Activated T-helper 1 cell treated with anti-CD3 and anti-CD28 coated beads, Interleukin-12 subunit alpha, Interleukin-12 subunit beta, Interleukin-2, Interleukin-4 antibody, amounts not matched to agents 30 ng/mL and 10 ng/mL and 1 ng/mL, durations not matched to agents 14 hours and 24 hours and 36 hours (primary cell): ENCODE measurements at regions not wholly inside any gene's neighbourhood (a gene's known extent, or its start where the extent isn't known, plus 50 kb on each side); places are given as distances from the start of the nearest gene placed in this dataset.
"Not testable (repeated sequence)": the region's sequence is repeated elsewhere in the genome, so short reads cannot be mapped to it uniquely, and the experiment has no call there.

Source experiments
- DNase-seq: peaks from one replicate; pipeline ENCODE4 v3.0.0; 2021; ENCODE audit warnings: low spot score
- H3K27ac Mint-ChIP-seq: one replicate; pipeline ENCODE4 v1.8.0; 2021; ENCODE audit warnings: mild to moderate bottlenecking, mixed read lengths
- H3K27me3 Mint-ChIP-seq: one replicate; pipeline ENCODE4 v1.8.0; 2022; ENCODE audit warnings: mild to moderate bottlenecking, moderate library complexity, mixed read lengths; ENCODE audit not compliant: insufficient read depth
- H3K36me3 Mint-ChIP-seq: one replicate; pipeline ENCODE4 v1.8.0; 2021; ENCODE audit warnings: low read depth, mixed read lengths
- H3K4me1 Mint-ChIP-seq: one replicate; pipeline ENCODE4 v1.8.0; 2021; ENCODE audit warnings: low read depth, mixed read lengths
- H3K4me3 Mint-ChIP-seq: one replicate; pipeline ENCODE4 v1.8.0; 2021; ENCODE audit warnings: mild to moderate bottlenecking, moderate library complexity, mixed read lengths
- H3K9me3 Mint-ChIP-seq: one replicate; pipeline ENCODE4 v1.8.0; 2021; ENCODE audit warnings: mixed read lengths
- intact Hi-C: fragments of 100-400 bp; cut with micrococcal nuclease; formaldehyde crosslinking; loops from one replicate; pipeline ENCODE4 v1.15.1; 2024

- Mint-ChIP-seq H3K36me3 (peaks cover 2% of the 10 kb centered on the region), H3K9me3 (peaks cover 12% of the 10 kb centered on the region), H3K4me3 (no peak overlapping the region), H3K27me3 (no peaks in the 10 kb centered on the region), H3K27ac (no peak overlapping the region), H3K4me1 (no peaks in the 10 kb centered on the region)
- DNase-seq: no peak
- intact Hi-C loops: no loop called here
These were observed 85.6 kb upstream of the CCND2 start for GRCh38 chr12:4187916-4188315.

- H3K4me3 Mint-ChIP-seq, H3K27ac Mint-ChIP-seq: not testable (repeated sequence)
These were observed 86.2 kb upstream of the CCND2 start for GRCh38 chr12:4187315-4187714.

GRCh38 chr12:4178424-4179170, 95.0 kb upstream of the CCND2 start:
- intact Hi-C loops: loop anchor here (1.0 to 5.0 kb wide), 12 partner anchors 8 to 306 kb away; partner anchors contain the start of gene PARP11
- Mint-ChIP-seq H3K4me3 (peak overlapping the region; percentile 41), H3K36me3 (peaks cover 5% of the 10 kb centered on the region), H3K27me3 (peaks cover 2% of the 10 kb centered on the region), H3K4me1 (peaks cover 21% of the 10 kb centered on the region), H3K27ac (peak overlapping the region; percentile 75), H3K9me3 (peaks cover 14% of the 10 kb centered on the region)
- no peak for DNase-seq

More at GRCh38 chr12:4187315-4187714, 86.2 kb upstream of the CCND2 start:
- H3K36me3 Mint-ChIP-seq, DNase-seq, H3K4me1 Mint-ChIP-seq, intact Hi-C loops, H3K27me3 Mint-ChIP-seq: not testable (repeated sequence)
- H3K9me3 Mint-ChIP-seq: peaks cover 16% of the 10 kb centered on the region

GRCh38 chr12:4177262-4177661, 96.3 kb upstream of the CCND2 start:
- Mint-ChIP-seq H3K4me1 (peaks cover 28% of the 10 kb centered on the region), H3K27me3 (peaks cover 2% of the 10 kb centered on the region), H3K27ac (peak overlapping the region; percentile 78), H3K36me3 (peaks cover 2% of the 10 kb centered on the region), H3K9me3 (peaks cover 7% of the 10 kb centered on the region), H3K4me3 (no peak overlapping the region)
- intact Hi-C loops: loop anchor here (5.0 kb wide), 1 partner anchor 305 kb away; the partner anchor contains the start of gene PARP11
- DNase-seq: no peak

- DNase-seq: no peak
- H3K4me1 Mint-ChIP-seq: peaks cover 29% of the 10 kb centered on the region
- peaks cover 2% of the 10 kb centered on the region for H3K36me3 Mint-ChIP-seq
- no peak overlapping the region for H3K27ac Mint-ChIP-seq
- intact Hi-C loops: loop anchor here (5.0 kb wide), 1 partner anchor 304 kb away; the partner anchor contains the start of gene PARP11
- peaks cover 2% of the 10 kb centered on the region for H3K27me3 Mint-ChIP-seq
- H3K9me3 Mint-ChIP-seq: peaks cover 7% of the 10 kb centered on the region
- no peak overlapping the region for H3K4me3 Mint-ChIP-seq
These were observed 97.4 kb upstream of the CCND2 start for GRCh38 chr12:4176168-4176567.

GRCh38 chr12:4174417-4174816, 99.1 kb upstream of the CCND2 start:
- H3K4me1 Mint-ChIP-seq: peaks cover 45% of the 10 kb centered on the region
- intact Hi-C loops: no loop called here
- DNase-seq: no peak

GRCh38 chr12:4172999-4173398, 100.6 kb upstream of the CCND2 start:
- no peak overlapping the region for H3K4me3 Mint-ChIP-seq
- DNase-seq: no peak
- no peak overlapping the region for H3K27ac Mint-ChIP-seq
- peaks cover 43% of the 10 kb centered on the region for H3K4me1 Mint-ChIP-seq
- H3K36me3 Mint-ChIP-seq: peaks cover 2% of the 10 kb centered on the region
- no peaks in the 10 kb centered on the region for H3K9me3 Mint-ChIP-seq
- H3K27me3 Mint-ChIP-seq: no peaks in the 10 kb centered on the region
- intact Hi-C loops: no loop called here

More at GRCh38 chr12:4174417-4174816, 99.1 kb upstream of the CCND2 start:
- peaks cover 2% of the 10 kb centered on the region for H3K27me3 Mint-ChIP-seq
- peaks cover 6% of the 10 kb centered on the region for H3K9me3 Mint-ChIP-seq
- H3K36me3 Mint-ChIP-seq: peaks cover 2% of the 10 kb centered on the region
- no peak overlapping the region for H3K27ac Mint-ChIP-seq
- no peak overlapping the region for H3K4me3 Mint-ChIP-seq

- no peaks in the 10 kb centered on the region for H3K9me3 Mint-ChIP-seq
- no peak overlapping the region for H3K27ac Mint-ChIP-seq
- H3K27me3 Mint-ChIP-seq: no peaks in the 10 kb centered on the region
- H3K4me1 Mint-ChIP-seq: peaks cover 46% of the 10 kb centered on the region
- intact Hi-C loops: no loop called here
- no peak overlapping the region for H3K4me3 Mint-ChIP-seq
- DNase-seq: no peak
- H3K36me3 Mint-ChIP-seq: peaks cover 2% of the 10 kb centered on the region
These were observed 101.8 kb upstream of the CCND2 start for GRCh38 chr12:4171742-4172141.

- Mint-ChIP-seq H3K4me3 (peak overlapping the region; percentile 9), H3K27ac (peak overlapping the region; percentile 46), H3K9me3 (no peaks in the 10 kb centered on the region), H3K36me3 (peaks cover 2% of the 10 kb centered on the region), H3K4me1 (peaks cover 52% of the 10 kb centered on the region), H3K27me3 (no peaks in the 10 kb centered on the region)
- intact Hi-C loops: loop anchor here (1.0 kb wide), 2 partner anchors 8 to 27 kb away; no protein-coding TSS in a partner anchor
- DNase-seq: no peak
These were observed 103.6 kb upstream of the CCND2 start for GRCh38 chr12:4169959-4170358.

- Mint-ChIP-seq H3K9me3 (no peaks in the 10 kb centered on the region), H3K27ac (peak overlapping the region; percentile 46), H3K36me3 (peaks cover 2% of the 10 kb centered on the region), H3K4me3 (peak overlapping the region; percentile 9), H3K27me3 (no peaks in the 10 kb centered on the region), H3K4me1 (peaks cover 56% of the 10 kb centered on the region)
- DNase-seq: no peak
- intact Hi-C loops: no loop called here
These were observed 104.0 kb upstream of the CCND2 start for GRCh38 chr12:4169531-4169930.

- intact Hi-C loops: no loop called here
- Mint-ChIP-seq H3K27ac (no peak overlapping the region), H3K4me1 (peaks cover 63% of the 10 kb centered on the region), H3K27me3 (no peaks in the 10 kb centered on the region), H3K36me3 (peaks cover 2% of the 10 kb centered on the region), H3K4me3 (no peak overlapping the region), H3K9me3 (no peaks in the 10 kb centered on the region)
- no peak for DNase-seq
These were observed 105.5 kb upstream of the CCND2 start for GRCh38 chr12:4168036-4168435.

GRCh38 chr12:4164559-4165558, 108.7 kb upstream of the CCND2 start:
- Mint-ChIP-seq H3K36me3 (peaks cover 2% of the 10 kb centered on the region), H3K27me3 (no peaks in the 10 kb centered on the region), H3K4me3 (peak overlapping the region; percentile 88), H3K9me3 (no peaks in the 10 kb centered on the region), H3K4me1 (peaks cover 68% of the 10 kb centered on the region), H3K27ac (peak overlapping the region; percentile 99)
- DNase-seq: peak; percentile 67
- intact Hi-C loops: loop anchor here (1.0 kb wide), 1 partner anchor 12 kb away; no protein-coding TSS in a partner anchor
